ENCODE measurements at regions not wholly inside any gene's neighbourhood (a gene's known extent, or its start where the extent isn't known, plus 50 kb on each side); places are given as distances from the start of the nearest gene placed in this dataset.
A peak's percentile ranks its signal among the peaks of the same experiment; 100 is the strongest.

- peak; percentile 3 for DNase-seq
Observed at GRCh38 chrX:39726771-39727170, 371.0 kb downstream of the BCOR start.

GRCh38 chrX:39728025-39728424 is 369.7 kb downstream of the BCOR start:
- no peak for DNase-seq

GRCh38 chrX:39728852-39729598 is 368.7 kb downstream of the BCOR start:
- DNase-seq, result no peak

- DNase-seq, result peak; percentile 8
Observed at GRCh38 chrX:39729981-39730661, 367.6 kb downstream of the BCOR start.

GRCh38 chrX:39730662-39731329 is 367.0 kb downstream of the BCOR start:
- DNase-seq, result peak; percentile 87

GRCh38 chrX:39731330-39731667 is 366.5 kb downstream of the BCOR start:
- no peak for DNase-seq

- DNase-seq, result no peak
Observed at GRCh38 chrX:39731735-39732134, 366.0 kb downstream of the BCOR start.

- no peak for DNase-seq
Observed at GRCh38 chrX:39733745-39734144, 364.0 kb downstream of the BCOR start.

- no peak for DNase-seq
Observed at GRCh38 chrX:39734174-39734776, 363.5 kb downstream of the BCOR start.

- no peak for DNase-seq
Observed at GRCh38 chrX:39736216-39737211, 361.2 kb downstream of the BCOR start.

- no peak for DNase-seq
Observed at GRCh38 chrX:39739585-39739984, 358.2 kb downstream of the BCOR start.

GRCh38 chrX:39740078-39740477 is 357.7 kb downstream of the BCOR start:
- DNase-seq, result no peak

GRCh38 chrX:39741904-39742303 is 355.9 kb downstream of the BCOR start:
- DNase-seq, result no peak

- no peak for DNase-seq
Observed at GRCh38 chrX:39745818-39746217, 351.9 kb downstream of the BCOR start.

GRCh38 chrX:39749135-39749534 is 348.6 kb downstream of the BCOR start:
- DNase-seq, result no peak

GRCh38 chrX:39749728-39750127 is 348.0 kb downstream of the BCOR start:
- DNase-seq, result no peak

- DNase-seq, result no peak
Observed at GRCh38 chrX:39750256-39750790, 347.4 kb downstream of the BCOR start.

GRCh38 chrX:39750848-39751247 is 346.9 kb downstream of the BCOR start:
- DNase-seq, result no peak

GRCh38 chrX:39752815-39753214 is 344.9 kb downstream of the BCOR start:
- peak; percentile 80 for DNase-seq

GRCh38 chrX:39753293-39753996 is 344.3 kb downstream of the BCOR start:
- no peak for DNase-seq
